ENCODE measurements at regions not wholly inside any gene's neighbourhood (a gene's known extent, or its start where the extent isn't known, plus 50 kb on each side); places are given as distances from the start of the nearest gene placed in this dataset.

- DNase-seq (ENCODE audit: low read depth, low spot score), result no peak
- TF ChIP-seq CTCF (IDR thresholded peaks at IDR 0.05; ENCODE audit: insufficient read depth, low read length, missing control alignments), result no peak
- no peak overlapping the region for H3K4me3 ChIP-seq (ENCODE audit: low read depth, low read length)
- POLR2A ChIA-PET, result no interaction called here
- CTCF ChIA-PET, result no interaction called here
Measured at GRCh38 chr11:112745973-112746372, 215.2 kb upstream of the NCAM1 start.

GRCh38 chr11:112748252-112748651 is 213.0 kb upstream of the NCAM1 start:
- DNase-seq (ENCODE audit: low read depth, low spot score), result no peak
- POLR2A ChIA-PET, result no interaction called here
- TF ChIP-seq CTCF (IDR thresholded peaks at IDR 0.05; ENCODE audit: insufficient read depth, low read length, missing control alignments), result no peak
- H3K4me3 ChIP-seq (ENCODE audit: low read depth, low read length), result no peak overlapping the region
- CTCF ChIA-PET, result no interaction called here

GRCh38 chr11:112748713-112749543 is 212.3 kb upstream of the NCAM1 start:
- POLR2A ChIA-PET, result no interaction called here
- TF ChIP-seq CTCF (IDR thresholded peaks at IDR 0.05; ENCODE audit: insufficient read depth, low read length, missing control alignments), result no peak
- DNase-seq (ENCODE audit: low read depth, low spot score), result no peak
- no peak overlapping the region for H3K4me3 ChIP-seq (ENCODE audit: low read depth, low read length)
- CTCF ChIA-PET, result no interaction called here

- ChIA-PET POLR2A (no interaction called here), CTCF (no interaction called here)
- no peak for TF ChIP-seq CTCF (IDR thresholded peaks at IDR 0.05; ENCODE audit: insufficient read depth, low read length, missing control alignments)
- no peak overlapping the region for H3K4me3 ChIP-seq (ENCODE audit: low read depth, low read length)
- DNase-seq (ENCODE audit: low read depth, low spot score), result no peak
Measured at GRCh38 chr11:112751329-112751728, 209.9 kb upstream of the NCAM1 start.

- no peak for DNase-seq (ENCODE audit: low read depth, low spot score)
- ChIA-PET CTCF (no interaction called here), POLR2A (no interaction called here)
- no peak overlapping the region for H3K4me3 ChIP-seq (ENCODE audit: low read depth, low read length)
- TF ChIP-seq CTCF (IDR thresholded peaks at IDR 0.05; ENCODE audit: insufficient read depth, low read length, missing control alignments), result no peak
Measured at GRCh38 chr11:112751772-112752171, 209.4 kb upstream of the NCAM1 start.

GRCh38 chr11:112752563-112752962 is 208.7 kb upstream of the NCAM1 start:
- H3K4me3 ChIP-seq (ENCODE audit: low read depth, low read length), result no peak overlapping the region
- no peak for TF ChIP-seq CTCF (IDR thresholded peaks at IDR 0.05; ENCODE audit: insufficient read depth, low read length, missing control alignments)
- POLR2A ChIA-PET, result no interaction called here
- CTCF ChIA-PET, result no interaction called here
- no peak for DNase-seq (ENCODE audit: low read depth, low spot score)
